IMR-90 (cell line): ENCODE measurements at regions not wholly inside any gene's neighbourhood (a gene's known extent, or its start where the extent isn't known, plus 50 kb on each side); places are given as distances from the start of the nearest gene placed in this dataset.

Experiments
- ATAC-seq: fragments of 200-7000 bp; cut with Tn5 transposase; 2 replicates; pipeline ENCODE4 v1.9.1; 2020; ENCODE audit warnings: low read depth, mild to moderate bottlenecking, moderate library complexity
- BruUV-seq: library from RNA; stranded (reverse); fragments of 400-500 nt; replicated peaks from 2 replicates; lab custom pipeline; 2021; lab: Mats Ljungman, UMichigan
- CTCF ChIA-PET: fragments of 300-600 bp; formaldehyde crosslinking; extraction: SDS; loops from one replicate; lab custom pipeline; 2021; ENCODE audit warnings: antibody characterized with exemption; lab: Yijun Ruan, JAX
- POLR2A ChIA-PET: fragments of 300-600 bp; sonication (Branson Sonifier 250); formaldehyde crosslinking; loops from one replicate; lab custom pipeline; 2022; ENCODE audit warnings: antibody characterized with exemption; ENCODE audit not compliant: unreplicated experiment; lab: Charles Lee
- DNase-seq: peaks from one replicate; pipeline ENCODE4 v3.0.0; 2013
- H2AFZ ChIP-seq: replicated peaks from 2 replicates; pipeline ENCODE3; 2013; ENCODE audit warnings: low read length, mild to moderate bottlenecking; ENCODE audit not compliant: poor library complexity
- H2AK5ac ChIP-seq: 2 replicates; pipeline ENCODE4 v1.6.1; 2013; ENCODE audit warnings: low read depth, low read length, inconsistent platforms
- H2AK9ac ChIP-seq: replicated peaks from 2 replicates; pipeline ENCODE3; 2013; ENCODE audit warnings: mild to moderate bottlenecking, low read depth, low read length, moderate library complexity; ENCODE audit not compliant: poor library complexity
- H2BK120ac ChIP-seq: 2 replicates; pipeline ENCODE4 v1.6.1; 2013; ENCODE audit warnings: low read depth, low read length, inconsistent platforms
- H2BK15ac ChIP-seq: 3 replicates; pipeline ENCODE4 v1.6.1; 2013; ENCODE audit warnings: low read depth, low read length, inconsistent platforms
- H2BK20ac ChIP-seq: 2 replicates; pipeline ENCODE4 v1.6.1; 2013; ENCODE audit warnings: low read depth, mild to moderate bottlenecking, inconsistent platforms, low read length, moderate library complexity
- H2BK5ac ChIP-seq: 2 replicates; pipeline ENCODE4 v1.6.1; 2013; ENCODE audit warnings: mild to moderate bottlenecking, low read depth, low read length, inconsistent platforms; ENCODE audit not compliant: poor library complexity, severe bottlenecking
- H3K14ac ChIP-seq: replicated peaks from 2 replicates; pipeline ENCODE4 v1.6.1; 2013; ENCODE audit warnings: low read depth, low read length, inconsistent platforms
- H3K18ac ChIP-seq: 2 replicates; pipeline ENCODE4 v1.6.1; 2013; ENCODE audit warnings: low read depth, low read length, control low read depth
- H3K23ac ChIP-seq: 2 replicates; pipeline ENCODE4 v1.6.1; 2013; ENCODE audit warnings: low read depth, low read length, inconsistent platforms
- H3K27ac ChIP-seq: 2 replicates; pipeline ENCODE4 v1.5.1; 2013; ENCODE audit warnings: mild to moderate bottlenecking, control low read depth, low read length; ENCODE audit not compliant: insufficient read depth
- H3K27me3 ChIP-seq: 2 replicates; pipeline ENCODE4 v1.6.1; 2013; ENCODE audit warnings: low read length; ENCODE audit not compliant: control insufficient read depth, insufficient read depth
- H3K36me3 ChIP-seq: 2 replicates; pipeline ENCODE4 v1.6.1; 2013; ENCODE audit warnings: low read length, mixed read lengths; ENCODE audit not compliant: control insufficient read depth, insufficient read depth
- H3K4ac ChIP-seq: 2 replicates; pipeline ENCODE4 v1.6.1; 2013; ENCODE audit warnings: low read depth, low read length, inconsistent platforms
- H3K4me1 ChIP-seq: 2 replicates; pipeline ENCODE4 v1.6.1; 2013; ENCODE audit warnings: low read length, mixed read lengths; ENCODE audit not compliant: control insufficient read depth, insufficient read depth
- H3K4me2 ChIP-seq: 2 replicates; pipeline ENCODE4 v1.6.1; 2013; ENCODE audit warnings: low read depth, mild to moderate bottlenecking, control low read depth, low read length, moderate library complexity
- H3K4me3 ChIP-seq: 2 replicates; pipeline ENCODE4 v1.5.1; 2013; ENCODE audit warnings: low read depth, mild to moderate bottlenecking, control low read depth, low read length, moderate library complexity; ENCODE audit not compliant: insufficient read depth
- H3K56ac ChIP-seq: 2 replicates; pipeline ENCODE4 v1.6.1; 2013; ENCODE audit warnings: low read length, inconsistent platforms; ENCODE audit not compliant: insufficient read depth; ENCODE audit errors: extremely low read depth
- H3K79me1 ChIP-seq, 2 experiments: 2 replicates each; pipeline ENCODE4 v1.6.1; 2013; ENCODE audit warnings: low read length in 2 of 2, inconsistent platforms in 1 of 2, low read depth in 1 of 2
- H3K9ac ChIP-seq: 2 replicates; pipeline ENCODE4 v1.6.1; 2013; ENCODE audit warnings: low read depth, low read length, control low read depth
- H3K9me1 ChIP-seq: 2 replicates; pipeline ENCODE4 v1.6.1; 2013; ENCODE audit warnings: low read length, inconsistent platforms; ENCODE audit not compliant: insufficient read depth
- H3K9me3 ChIP-seq: 2 replicates; pipeline ENCODE4 v1.6.1; 2013; ENCODE audit warnings: low read length; ENCODE audit not compliant: control insufficient read depth, insufficient read depth
- H4K20me1 ChIP-seq: 2 replicates; pipeline ENCODE4 v1.6.1; 2013; ENCODE audit warnings: low read length, inconsistent platforms; ENCODE audit not compliant: insufficient read depth
- H4K5ac ChIP-seq: 2 replicates; pipeline ENCODE4 v1.6.1; 2013; ENCODE audit warnings: mild to moderate bottlenecking, low read depth, low read length, control low read depth
- H4K8ac ChIP-seq, 2 experiments: 2 replicates each; pipeline ENCODE4 v1.6.1; 2013; ENCODE audit warnings: low read depth in 2 of 2, low read length in 2 of 2, control low read depth in 1 of 2, inconsistent platforms in 1 of 2
- H4K91ac ChIP-seq: 2 replicates; pipeline ENCODE4 v1.6.1; 2013; ENCODE audit warnings: low read depth, low read length, inconsistent platforms; ENCODE audit not compliant: insufficient read depth
- BHLHE40 ChIP-seq: fragments of 150-350 bp; IDR thresholded peaks from 2 replicates; pipeline ENCODE4 v1.6.1; 2016; ENCODE audit warnings: mild to moderate bottlenecking, low read depth, low read length
- ELK1 ChIP-seq: fragments of 150-350 bp; IDR thresholded peaks from 2 replicates; pipeline ENCODE4 v1.6.1; 2016; ENCODE audit warnings: low read depth, mild to moderate bottlenecking, low read length, moderate library complexity, borderline replicate concordance
- MXI1 ChIP-seq: IDR thresholded peaks from 2 replicates; pipeline ENCODE4 v1.6.1; 2012; ENCODE audit warnings: low read depth, mild to moderate bottlenecking, low read length, moderate library complexity, borderline replicate concordance
- POLR2A ChIP-seq: IDR thresholded peaks from 2 replicates; pipeline ENCODE4 v1.6.1; 2012; ENCODE audit warnings: mild to moderate bottlenecking, low read depth, low read length
- SMC3 ChIP-seq: fragments of 150-350 bp; IDR thresholded peaks from 2 replicates; pipeline ENCODE4 v1.6.1; 2016; ENCODE audit warnings: low read depth, mild to moderate bottlenecking, antibody characterized with exemption, low read length, moderate library complexity
- dilution Hi-C: fragments of 300-500 bp; cut with HindIII; formaldehyde crosslinking; loops from one replicate; pipeline ENCODE4 v1.14.3; 2018; ENCODE audit warnings: low sequenced_read_pairs; ENCODE audit not compliant: unreplicated experiment
- in situ Hi-C: fragments of 300-500 bp; cut with MboI; formaldehyde crosslinking; loops from 3 replicates; pipeline ENCODE4 v1.14.3; 2019; ENCODE audit warnings: low sequenced_read_pairs, inconsistent platforms, mixed read lengths
- intact Hi-C: fragments of 100-400 bp; cut with micrococcal nuclease; formaldehyde crosslinking; loops from 2 replicates; pipeline ENCODE4 v1.10.0; 2022

- no peak overlapping the region for H2BK5ac ChIP-seq
- ChIA-PET POLR2A (no interaction called here), CTCF (interaction anchor here (0.6 to 0.8 kb wide), 2 partner anchors 20 to 557 kb away, joined by 3 to 4 read pairs; no protein-coding TSS in a partner anchor)
- no peaks in the 10 kb centered on the region for H4K20me1 ChIP-seq
- H3K18ac ChIP-seq, result no peak overlapping the region
- H2AFZ ChIP-seq, result no peak overlapping the region
- H3K14ac ChIP-seq, result no peak overlapping the region
- H2AK5ac ChIP-seq, result no peak overlapping the region
- no peak overlapping the region for H3K4ac ChIP-seq
- H2AK9ac ChIP-seq, result no peak overlapping the region
- no peak overlapping the region for H3K56ac ChIP-seq
- no peak overlapping the region for H3K27ac ChIP-seq
- intact Hi-C loops (no loop called here), dilution Hi-C loops (no loop called here), in situ Hi-C loops (no loop called here)
- no peak overlapping the region for H4K8ac ChIP-seq
- TF ChIP-seq POLR2A (no peak), SMC3 (no peak), ELK1 (no peak), BHLHE40 (no peak), MXI1 (no peak)
- no peak overlapping the region for H4K5ac ChIP-seq
- H2BK120ac ChIP-seq, result no peak overlapping the region
- DNase-seq, result no peak
- H3K36me3 ChIP-seq, result no peaks in the 10 kb centered on the region
- no peak overlapping the region for H3K4me2 ChIP-seq
- ATAC-seq, result no peak
- BruUV-seq, result no TSS peak
- no peaks in the 10 kb centered on the region for H3K4me1 ChIP-seq
- no peaks in the 10 kb centered on the region for H3K79me1 ChIP-seq
- no peak overlapping the region for H3K23ac ChIP-seq
- no peak overlapping the region for H3K4me3 ChIP-seq
- H3K9me3 ChIP-seq, result no peaks in the 10 kb centered on the region
- no peaks in the 10 kb centered on the region for H3K9me1 ChIP-seq
- H3K27me3 ChIP-seq, result no peaks in the 10 kb centered on the region
- H4K91ac ChIP-seq, result no peak overlapping the region
- H2BK15ac ChIP-seq, result no peak overlapping the region
- H2BK20ac ChIP-seq, result no peak overlapping the region
- H3K9ac ChIP-seq, result no peak overlapping the region
Measured at GRCh38 chr4:74651198-74651597, 143.1 kb downstream of the BTC start.
